OCI-LY1 (cell line): ENCODE measurements at regions not wholly inside any gene's neighbourhood (a gene's known extent, or its start where the extent isn't known, plus 50 kb on each side); places are given as distances from the start of the nearest gene placed in this dataset.

Source experiments
- H2AFZ ChIP-seq: fragments of 200-600 bp; sonication (generic), shearing (Covaris generic); 2 replicates; pipeline ENCODE4 v1.6.0; 2014; ENCODE audit warnings: antibody characterized with exemption, mild to moderate bottlenecking, low read length
- H3F3A ChIP-seq: fragments of 200-600 bp; sonication (generic), shearing (Covaris generic); 2 replicates; pipeline ENCODE4 v1.6.0; 2014; ENCODE audit warnings: mild to moderate bottlenecking, antibody characterized with exemption, low read length, moderate library complexity; ENCODE audit not compliant: insufficient read depth
- H3K27ac ChIP-seq: fragments of 200-600 bp; sonication (generic); 2 replicates; pipeline ENCODE4 v1.5.1; 2014; ENCODE audit warnings: low read length, mixed run types, mild to moderate bottlenecking, low read depth; ENCODE audit not compliant: poor library complexity, severe bottlenecking
- H3K27me3 ChIP-seq: fragments of 200-600 bp; sonication (generic); 2 replicates; pipeline ENCODE4 v1.6.0; 2014; ENCODE audit warnings: antibody characterized with exemption, mild to moderate bottlenecking, low read length, moderate library complexity; ENCODE audit not compliant: insufficient read depth
- H3K36me3 ChIP-seq: fragments of 200-600 bp; sonication (generic); 2 replicates; pipeline ENCODE4 v1.6.1; 2014; ENCODE audit warnings: mild to moderate bottlenecking, antibody characterized with exemption, low read length, moderate library complexity, mixed read lengths; ENCODE audit not compliant: insufficient read depth
- H3K4me1 ChIP-seq: fragments of 200-600 bp; sonication (generic); 2 replicates; pipeline ENCODE4 v1.5.1; 2014; ENCODE audit warnings: mild to moderate bottlenecking, low read length, moderate library complexity; ENCODE audit not compliant: insufficient read depth, severe bottlenecking
- H3K4me2 ChIP-seq: fragments of 200-600 bp; sonication (generic), shearing (Covaris generic); 2 replicates; pipeline ENCODE4 v1.6.1; 2014; ENCODE audit warnings: low read length
- H3K4me3 ChIP-seq: fragments of 200-600 bp; sonication (generic); 2 replicates; pipeline ENCODE4 v1.5.1; 2014; ENCODE audit warnings: low read length, low read depth, mild to moderate bottlenecking, mixed read lengths; ENCODE audit not compliant: poor library complexity, severe bottlenecking
- H3K79me2 ChIP-seq: fragments of 200-600 bp; shearing (Covaris generic); 2 replicates; pipeline ENCODE4 v1.6.1; 2016; ENCODE audit warnings: mixed run types, low read length, mixed read lengths; ENCODE audit not compliant: insufficient read depth
- H3K9ac ChIP-seq: fragments of 200-600 bp; sonication (generic), shearing (Covaris generic); 2 replicates; pipeline ENCODE4 v1.6.1; 2014; ENCODE audit warnings: mild to moderate bottlenecking, low read length, mixed read lengths
- H3K9me2 ChIP-seq: fragments of 200-600 bp; sonication (generic), shearing (Covaris generic); 2 replicates; pipeline ENCODE4 v1.6.1; 2014; ENCODE audit warnings: low read depth, mild to moderate bottlenecking, low read length, mixed read lengths
- H3K9me3 ChIP-seq: fragments of 200-600 bp; shearing (Covaris generic); 2 replicates; pipeline ENCODE4 v1.6.1; 2014; ENCODE audit warnings: low read length, mixed read lengths
- H4K20me1 ChIP-seq: fragments of 200-600 bp; sonication (generic), shearing (Covaris generic); 2 replicates; pipeline ENCODE4 v1.6.0; 2016; ENCODE audit warnings: mild to moderate bottlenecking, low read length; ENCODE audit not compliant: insufficient read depth
- CTCF ChIP-seq: fragments of 200-600 bp; sonication (generic), shearing (Covaris generic); IDR thresholded peaks from 2 replicates; pipeline ENCODE4 v1.5.1; 2017; ENCODE audit warnings: mild to moderate bottlenecking, antibody characterized with exemption, low read length, moderate library complexity, mixed read lengths
- EZH2 ChIP-seq: fragments of 200-600 bp; sonication (generic), shearing (Covaris generic); IDR thresholded peaks from 2 replicates; pipeline ENCODE4 v1.8.0; 2017; ENCODE audit warnings: borderline replicate concordance, mixed run types, mild to moderate bottlenecking, antibody characterized with exemption, low read length, moderate library complexity, mixed read lengths

- no peak overlapping the region for H3K9ac ChIP-seq
- no peaks in the 10 kb centered on the region for H3K9me3 ChIP-seq
- H3K36me3 ChIP-seq: no peaks in the 10 kb centered on the region; the same call in 1 of the 2 replicates
- no peak overlapping the region for H3K27ac ChIP-seq
- no peak overlapping the region for H3K4me2 ChIP-seq
- H2AFZ ChIP-seq: no peak overlapping the region
- no peaks in the 10 kb centered on the region for H4K20me1 ChIP-seq
- H3K9me2 ChIP-seq: no peaks in the 10 kb centered on the region
- H3K4me3 ChIP-seq: no peak overlapping the region
- no peaks in the 10 kb centered on the region for H3F3A ChIP-seq
- H3K4me1 ChIP-seq: no peaks in the 10 kb centered on the region
- no peaks in the 10 kb centered on the region for H3K79me2 ChIP-seq
- TF ChIP-seq CTCF (no peak), EZH2 (no peak)
- H3K27me3 ChIP-seq: no peaks in the 10 kb centered on the region
These were observed 139.2 kb upstream of the FOXN2 start for GRCh38 chr2:48175254-48175653.

- no peak overlapping the region for H3K27ac ChIP-seq
- no peaks in the 10 kb centered on the region for H3F3A ChIP-seq
- no peaks in the 10 kb centered on the region for H4K20me1 ChIP-seq
- TF ChIP-seq EZH2 (no peak), CTCF (no peak)
- H3K4me1 ChIP-seq: no peaks in the 10 kb centered on the region
- H3K27me3 ChIP-seq: no peaks in the 10 kb centered on the region
- no peaks in the 10 kb centered on the region for H3K9me3 ChIP-seq
- no peak overlapping the region for H3K4me3 ChIP-seq
- H3K36me3 ChIP-seq: no peaks in the 10 kb centered on the region; the same call in 1 of the 2 replicates
- H2AFZ ChIP-seq: no peak overlapping the region
- no peaks in the 10 kb centered on the region for H3K79me2 ChIP-seq
- H3K9ac ChIP-seq: no peak overlapping the region
- no peaks in the 10 kb centered on the region for H3K9me2 ChIP-seq
- H3K4me2 ChIP-seq: no peak overlapping the region
These were observed 138.8 kb upstream of the FOXN2 start for GRCh38 chr2:48175656-48176055.

GRCh38 chr2:48176876-48177275 lies 137.6 kb upstream of the FOXN2 start:
- Histone ChIP-seq H4K20me1 (no peaks in the 10 kb centered on the region), H3K4me3 (no peak overlapping the region), H3K27me3 (no peaks in the 10 kb centered on the region), H3K36me3 (no peaks in the 10 kb centered on the region; the same call in 1 of the 2 replicates), H3F3A (no peaks in the 10 kb centered on the region), H3K4me1 (no peaks in the 10 kb centered on the region), H3K9me2 (no peaks in the 10 kb centered on the region), H2AFZ (no peak overlapping the region), H3K4me2 (no peak overlapping the region), H3K9ac (no peak overlapping the region), H3K27ac (no peak overlapping the region), H3K9me3 (no peaks in the 10 kb centered on the region), H3K79me2 (no peaks in the 10 kb centered on the region)
- TF ChIP-seq CTCF: no peak
- no peak for TF ChIP-seq EZH2
